GM19467 (cell line): ENCODE measurements at regions not wholly inside any gene's neighbourhood (a gene's known extent, or its start where the extent isn't known, plus 50 kb on each side); places are given as distances from the start of the nearest gene placed in this dataset.
"Not testable (repeated sequence)": the region's sequence is repeated elsewhere in the genome, so short reads cannot be mapped to it uniquely, and the experiment has no call there.

Experiments used
- ATAC-seq: cut with Tn5 transposase; IDR thresholded peaks from one replicate; pipeline ENCODE4 v1.9.1; 2021; ENCODE audit warnings: mild to moderate bottlenecking, moderate library complexity; ENCODE audit not compliant: unreplicated experiment

DNA sequence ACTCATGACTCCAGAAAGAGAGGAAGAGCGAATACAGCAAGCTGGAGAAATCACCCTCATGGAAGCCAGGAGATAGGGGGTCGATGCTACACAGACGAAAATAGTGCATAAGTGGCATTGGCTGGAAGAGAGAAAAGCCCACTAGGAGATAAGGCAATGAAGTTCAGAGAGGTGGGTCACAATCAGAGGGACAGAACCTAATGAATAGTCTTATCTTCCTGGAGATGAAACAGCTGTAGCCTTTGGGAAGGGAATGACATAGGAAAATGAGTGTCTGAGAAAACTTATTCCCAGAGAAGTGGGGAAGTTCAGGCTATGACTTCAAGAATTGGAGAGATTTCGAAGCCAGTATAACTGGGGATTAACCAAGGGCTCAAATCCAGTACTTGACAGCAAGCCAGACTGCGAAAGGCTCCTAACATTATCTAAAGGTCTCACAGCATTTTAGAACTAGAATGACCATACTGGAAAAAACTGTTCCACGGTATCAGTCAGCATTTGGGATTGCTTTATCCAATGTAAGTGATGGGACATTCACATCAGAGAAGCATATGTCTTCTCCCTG, 211.1 kb downstream of the ZNF365 start:
- no peak for ATAC-seq

DNA sequence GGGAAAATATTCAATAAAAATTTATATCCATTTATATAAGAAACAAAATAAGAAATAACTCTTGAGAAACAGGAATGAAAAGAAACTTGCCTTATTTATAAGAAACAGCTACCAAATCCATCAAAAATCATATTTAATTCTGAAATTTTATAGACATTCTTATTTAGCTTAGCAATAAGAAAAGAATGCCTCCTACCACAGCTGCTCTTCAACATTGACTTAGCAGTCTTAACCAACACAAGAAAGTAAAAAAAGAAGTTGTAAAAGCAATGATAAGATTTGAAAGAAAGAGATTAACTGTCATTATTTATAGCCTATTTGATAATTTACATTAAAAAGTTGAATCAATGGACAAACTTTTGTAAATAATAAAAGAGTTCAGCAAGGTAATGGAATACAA, 212.8 kb downstream of the ZNF365 start:
- ATAC-seq: no peak

DNA sequence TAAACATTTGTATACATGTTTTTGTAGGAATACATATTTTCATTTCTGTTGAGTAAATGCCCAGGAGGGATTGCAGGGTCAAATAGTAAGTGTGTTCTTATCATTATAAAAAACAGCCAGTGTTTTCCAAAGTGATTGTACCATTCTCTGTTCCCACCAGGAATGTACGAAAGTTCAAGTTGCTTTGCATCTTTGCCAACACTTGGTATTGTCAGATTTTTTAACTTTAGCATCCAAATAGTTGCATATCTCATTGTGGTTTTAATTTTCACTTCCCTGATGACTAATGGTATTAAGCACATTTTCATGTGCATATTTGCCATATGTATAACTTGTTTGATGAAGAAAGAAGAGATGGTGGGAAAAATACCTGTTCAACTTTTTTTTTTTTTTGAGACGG, 213.9 kb downstream of the ZNF365 start:
- no peak for ATAC-seq

DNA sequence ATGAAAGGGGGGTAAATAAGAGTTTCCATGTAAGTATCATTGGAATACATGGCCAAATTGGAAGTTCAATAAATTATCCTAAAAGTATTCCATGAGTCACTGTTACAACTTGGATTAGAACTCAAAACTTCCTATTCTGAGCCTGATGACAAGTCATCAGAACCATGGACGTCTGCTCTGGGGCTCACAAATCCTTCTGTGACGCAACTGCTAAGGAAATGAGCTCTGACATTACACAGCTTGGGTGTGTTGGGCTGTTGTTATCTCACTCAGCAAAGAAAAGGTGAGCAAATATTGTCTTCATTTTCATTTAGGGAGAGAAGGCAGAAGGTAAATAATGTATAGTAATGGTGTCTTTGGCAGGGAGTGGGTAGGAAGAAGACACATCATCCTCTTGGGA, 214.8 kb upstream of the ADO start:
- ATAC-seq: no peak

DNA sequence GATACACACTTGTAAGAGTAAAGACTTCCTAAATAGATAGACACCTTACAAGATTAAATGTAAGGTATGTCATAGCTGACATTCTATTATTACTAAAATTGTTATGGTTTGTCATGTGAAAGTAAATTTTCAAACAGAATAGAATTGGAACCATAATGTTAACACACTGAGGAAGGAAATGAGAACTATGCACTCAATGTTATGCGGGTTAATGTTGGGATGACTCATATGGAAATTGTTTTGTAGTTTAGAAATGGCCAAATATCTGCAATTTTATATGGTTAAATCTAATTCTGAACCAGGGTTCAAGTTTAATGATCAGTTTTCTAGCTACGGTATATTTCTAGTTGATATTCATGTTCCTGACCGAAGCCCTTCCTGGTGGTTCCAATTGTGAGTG, 214.2 kb upstream of the ADO start:
- no peak for ATAC-seq

DNA sequence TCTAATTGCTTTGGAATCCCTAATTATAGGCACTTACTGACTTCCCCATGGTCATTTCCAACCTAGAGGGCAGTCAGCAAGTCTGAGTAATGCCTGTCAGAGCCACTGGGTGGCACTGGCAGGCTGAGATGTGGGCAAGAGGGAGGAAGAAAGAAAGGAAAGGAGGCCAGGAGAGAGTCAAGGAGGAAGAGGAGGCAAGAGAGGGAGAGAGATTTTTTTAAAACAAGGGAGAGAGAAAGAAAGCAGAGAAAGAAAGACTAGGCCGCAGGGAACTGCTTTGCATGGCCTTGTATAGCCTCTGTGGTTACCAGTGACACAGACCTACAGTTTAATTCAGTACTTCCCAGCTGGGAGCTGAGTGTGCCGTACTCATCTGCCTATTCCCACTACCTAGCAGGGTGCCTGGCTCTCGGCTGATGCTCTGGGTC, 210.4 kb upstream of the ADO start:
- ATAC-seq: peak; percentile 61

DNA sequence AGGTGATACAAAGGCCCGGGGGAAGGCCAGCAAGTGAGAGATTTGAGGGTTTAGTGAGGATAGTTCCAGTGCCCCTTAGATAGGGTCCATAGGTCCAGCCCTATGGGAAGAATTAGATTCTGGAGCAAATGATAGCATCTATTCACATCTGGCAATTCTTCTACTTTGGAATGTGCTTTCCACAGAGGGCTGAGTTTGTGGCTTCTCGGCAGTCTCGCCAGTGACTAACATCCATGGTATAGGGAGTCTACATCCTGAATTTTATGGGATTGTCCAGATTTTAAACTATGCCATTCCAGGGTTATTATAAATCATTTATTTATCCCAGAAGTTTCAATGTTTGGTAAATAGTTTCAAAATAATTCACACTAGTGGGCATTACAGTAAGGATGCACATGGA, 207.3 kb upstream of the ADO start:
- ATAC-seq: no peak

DNA sequence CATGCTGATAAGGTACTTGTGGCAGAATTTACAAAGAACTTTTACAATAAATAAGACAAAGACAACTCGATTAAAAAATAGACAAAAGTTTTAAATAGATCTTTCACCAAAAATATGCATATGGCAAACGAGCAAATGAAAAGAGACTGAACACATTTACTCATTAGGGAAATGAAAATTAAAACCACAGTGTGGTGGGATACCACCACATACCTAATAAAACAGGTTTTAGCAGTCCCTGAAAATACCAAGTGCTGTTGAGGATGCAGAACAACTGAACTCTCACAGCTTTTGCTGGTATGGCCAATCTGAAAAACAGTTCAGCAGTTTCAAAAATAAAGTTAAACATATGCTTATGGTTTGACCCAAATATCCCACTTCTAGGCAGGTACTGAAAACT, 205.4 kb upstream of the ADO start:
- ATAC-seq: no peak

DNA sequence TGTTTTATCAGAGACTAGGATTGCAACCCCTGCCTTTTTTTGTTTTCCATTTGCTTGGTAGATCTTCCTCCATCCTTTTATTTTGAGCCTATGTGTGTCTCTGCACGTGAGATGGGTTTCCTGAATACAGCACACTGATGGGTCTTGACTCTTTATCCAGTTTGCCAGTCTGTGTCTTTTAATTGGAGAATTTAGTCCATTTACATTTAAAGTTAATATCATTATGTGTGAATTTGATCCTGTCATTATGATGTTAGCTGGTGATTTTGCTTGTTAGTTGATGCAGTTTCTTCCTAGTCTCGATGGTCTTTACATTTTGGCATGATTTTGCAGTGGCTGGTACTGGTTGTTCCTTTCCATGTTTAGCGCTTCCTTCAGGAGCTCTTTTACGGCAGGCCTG, 198.0 kb upstream of the ADO start:
- ATAC-seq: not testable (repeated sequence)

DNA sequence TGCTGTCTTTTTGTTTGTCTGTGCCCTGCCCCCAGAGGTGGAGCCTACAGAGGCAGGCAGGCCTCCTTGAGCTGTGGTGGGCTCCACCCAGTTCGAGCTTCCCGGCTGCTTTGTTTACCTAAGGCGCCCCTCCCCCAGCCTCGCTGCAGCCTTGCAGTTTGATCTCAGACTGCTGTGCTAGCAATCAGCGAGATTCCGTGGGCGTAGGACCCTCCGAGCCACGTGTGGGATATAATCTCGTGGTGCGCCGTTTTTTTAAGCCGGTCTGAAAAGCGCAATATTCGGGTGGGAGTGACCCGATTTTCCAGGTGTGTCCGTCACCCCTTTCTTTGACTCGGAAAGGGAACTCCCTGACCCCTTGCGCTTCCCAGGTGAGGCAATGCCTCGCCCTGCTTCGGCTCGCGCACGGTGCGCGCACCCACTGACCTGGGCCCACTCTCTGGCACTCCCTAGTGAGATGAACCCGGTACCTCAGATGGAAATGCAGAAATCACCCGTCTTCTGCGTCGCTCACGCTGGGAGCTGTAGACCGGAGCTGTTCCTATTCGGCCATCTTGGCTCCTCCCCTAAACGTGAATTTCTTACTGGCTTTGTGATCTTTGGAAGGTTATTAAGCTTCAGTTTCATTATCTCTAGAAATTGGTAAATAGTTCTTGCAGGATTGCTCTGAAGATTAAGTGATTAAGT, 196.2 kb upstream of the ADO start:
- not testable (repeated sequence) for ATAC-seq

DNA sequence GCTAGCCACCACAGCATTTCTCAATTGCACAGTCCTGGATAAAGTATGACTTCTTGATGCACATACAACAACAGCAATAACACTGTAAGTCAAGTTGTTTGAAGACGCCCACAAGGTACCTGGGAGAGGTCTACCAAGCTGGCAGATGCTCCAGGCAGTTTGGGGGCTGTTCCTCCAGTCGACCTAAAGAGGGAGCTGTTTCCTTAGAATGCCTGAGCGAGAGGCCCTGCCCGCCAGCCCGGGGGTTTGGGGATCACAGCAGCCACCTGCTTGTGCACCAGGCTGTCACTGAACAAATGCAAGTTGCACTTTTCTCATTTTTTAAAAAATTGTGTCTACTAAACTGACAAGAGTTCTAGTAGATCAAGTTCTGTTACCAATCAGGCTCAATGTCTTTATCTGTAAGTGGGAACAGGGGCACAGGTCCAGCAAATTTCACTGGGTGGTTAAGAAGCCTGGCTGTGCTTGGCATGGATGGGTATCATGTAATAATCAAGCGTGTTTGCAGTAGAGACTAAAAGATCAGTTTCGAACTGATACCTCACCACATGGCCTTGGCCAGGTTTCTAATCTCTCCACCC, 193.8 kb upstream of the ADO start:
- ATAC-seq: peak; percentile 65

DNA sequence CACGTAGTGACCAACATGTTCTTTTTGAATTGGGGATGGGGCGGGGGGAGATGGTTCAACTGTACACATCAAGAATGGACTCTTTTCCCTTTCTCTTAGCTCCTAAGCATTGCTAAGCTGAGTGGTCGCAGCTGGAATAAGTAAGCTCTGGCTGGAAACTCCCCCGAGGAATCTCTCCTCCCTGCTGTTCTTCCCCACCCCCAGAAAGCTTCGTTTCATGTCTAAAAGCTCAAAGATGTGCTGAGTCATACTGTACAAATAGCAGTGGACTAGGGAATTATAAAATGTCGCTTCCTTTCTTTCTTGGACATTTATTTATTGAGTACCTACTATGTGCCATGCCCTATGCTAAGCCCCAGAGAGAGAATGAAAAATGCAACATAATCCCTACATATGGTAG, 191.1 kb upstream of the ADO start:
- ATAC-seq: no peak

DNA sequence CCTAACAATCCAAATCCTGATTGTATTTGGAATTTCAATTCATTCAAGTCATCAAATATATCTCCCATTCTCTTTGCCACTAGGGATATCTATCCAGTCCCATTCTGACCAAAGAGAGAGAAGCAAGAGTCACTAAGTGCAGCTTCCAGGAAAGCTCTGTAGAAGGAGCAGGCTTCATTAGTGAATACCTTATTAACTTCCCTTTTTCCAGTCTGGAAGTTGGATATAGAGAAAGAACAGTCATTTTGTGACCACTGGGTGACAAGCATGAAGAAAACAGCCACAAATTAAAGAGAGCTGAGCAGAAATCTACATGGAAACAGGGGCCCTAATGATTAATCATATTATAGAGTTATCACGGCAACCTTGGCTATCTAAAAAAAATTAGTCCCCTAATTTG, 190.7 kb upstream of the ADO start:
- ATAC-seq: no peak

DNA sequence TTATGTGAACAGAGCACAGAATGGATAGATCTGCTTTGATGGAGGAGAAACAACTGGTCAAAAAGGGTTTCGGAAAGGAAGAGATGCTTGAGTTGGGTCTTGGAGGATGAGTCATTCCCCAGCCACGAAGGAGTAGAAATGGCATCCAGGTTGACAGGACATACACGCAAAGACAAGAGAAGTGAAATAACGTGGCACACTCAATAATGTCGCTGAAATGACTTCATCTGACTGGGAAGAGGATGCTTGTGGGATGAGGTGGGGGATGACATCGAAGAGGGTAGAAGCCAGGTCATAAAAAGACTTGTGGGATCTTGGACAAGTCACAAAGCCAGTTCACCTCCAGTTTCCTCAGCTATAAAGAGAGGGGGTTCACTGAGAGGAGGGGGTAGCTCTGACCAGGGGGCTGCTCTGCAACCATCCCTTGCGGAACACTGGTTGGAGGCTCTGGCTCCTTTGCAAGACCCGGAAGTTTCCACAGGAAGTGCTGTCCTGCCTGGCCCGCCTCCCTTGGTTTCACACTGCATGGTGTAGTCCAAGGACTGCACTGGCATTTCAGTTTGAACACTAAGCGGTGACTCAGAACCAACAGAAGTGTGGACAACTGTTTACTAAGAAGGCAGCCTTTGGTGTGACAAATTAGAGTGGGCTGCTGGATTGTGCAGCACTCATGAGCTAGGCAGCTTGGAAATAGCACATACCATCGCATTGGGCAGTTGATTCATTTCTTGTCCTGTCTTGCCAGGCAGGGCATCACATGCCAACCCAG, 189.9 kb upstream of the ADO start:
- peak; percentile 43 for ATAC-seq

DNA sequence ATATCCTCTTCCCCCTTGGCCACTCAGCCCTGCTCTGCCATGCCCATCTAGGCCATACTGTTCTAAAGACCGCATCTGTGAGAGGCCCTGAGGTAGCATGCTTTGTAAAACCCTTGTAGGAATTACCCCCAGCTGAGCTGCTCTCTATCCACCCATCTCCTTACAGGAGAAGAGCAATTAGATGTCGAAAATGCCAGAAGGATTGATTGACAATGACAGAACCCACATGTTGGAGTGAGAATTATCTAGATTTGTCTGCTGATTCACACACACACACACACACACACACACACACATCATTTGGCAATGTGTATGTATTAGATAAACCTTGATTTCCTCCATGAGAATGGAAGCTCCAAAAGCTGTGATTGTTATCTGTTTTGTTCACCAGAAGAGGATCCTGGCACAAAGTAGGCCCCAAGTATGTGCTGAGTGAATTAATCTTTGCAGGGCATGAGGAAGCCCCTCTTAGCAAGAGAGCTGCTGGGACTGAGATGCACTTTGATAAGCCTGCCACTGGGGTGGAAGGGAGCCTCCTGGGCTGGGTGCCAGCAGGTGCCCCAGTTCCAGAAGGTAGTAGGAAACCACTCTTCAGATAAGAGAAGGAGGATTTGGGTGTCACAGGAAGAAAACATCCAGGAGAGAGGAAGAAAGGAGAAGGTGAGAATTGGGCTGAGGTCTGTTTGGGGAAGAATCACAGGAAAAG, 187.5 kb upstream of the ADO start:
- ATAC-seq: no peak

DNA sequence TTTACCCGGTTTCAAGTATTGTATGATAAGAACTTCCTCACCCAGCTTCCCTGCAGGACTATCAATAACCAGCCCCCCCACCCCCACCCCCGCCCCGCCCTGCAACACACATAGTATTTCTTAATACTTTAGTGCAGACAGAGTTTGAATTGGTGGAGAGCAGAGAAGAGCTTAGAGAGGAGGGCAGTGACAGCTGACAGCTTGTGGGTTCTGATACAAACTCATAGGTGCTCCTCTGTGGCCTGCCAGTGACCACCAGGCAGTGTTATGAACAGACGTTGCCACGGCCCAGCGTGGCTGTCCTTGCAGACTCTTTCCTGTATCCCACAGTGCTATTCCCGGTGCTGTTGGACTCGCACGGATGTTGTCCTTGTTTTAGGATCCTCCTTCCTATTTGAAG, 186.9 kb upstream of the ADO start:
- ATAC-seq: no peak

DNA sequence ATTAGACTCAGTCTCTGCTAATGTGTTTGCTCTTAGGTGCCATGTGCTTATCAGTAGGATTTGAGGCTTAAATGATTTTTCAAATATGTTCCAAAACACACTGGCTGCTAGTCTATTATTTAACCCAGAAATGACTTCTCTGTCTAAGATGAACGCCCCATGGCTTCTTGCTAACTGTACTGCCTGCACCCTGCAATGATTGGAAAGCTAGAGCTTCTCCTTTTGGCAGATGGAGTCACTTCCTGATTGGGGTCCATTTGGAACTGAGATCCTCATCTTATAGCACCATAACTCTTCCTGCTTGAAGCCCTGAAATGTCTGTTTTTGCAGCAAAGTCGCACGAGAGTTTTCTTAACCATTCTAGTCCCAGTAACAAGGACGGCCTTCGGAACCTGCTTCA, 186.5 kb upstream of the ADO start:
- ATAC-seq: no peak

DNA sequence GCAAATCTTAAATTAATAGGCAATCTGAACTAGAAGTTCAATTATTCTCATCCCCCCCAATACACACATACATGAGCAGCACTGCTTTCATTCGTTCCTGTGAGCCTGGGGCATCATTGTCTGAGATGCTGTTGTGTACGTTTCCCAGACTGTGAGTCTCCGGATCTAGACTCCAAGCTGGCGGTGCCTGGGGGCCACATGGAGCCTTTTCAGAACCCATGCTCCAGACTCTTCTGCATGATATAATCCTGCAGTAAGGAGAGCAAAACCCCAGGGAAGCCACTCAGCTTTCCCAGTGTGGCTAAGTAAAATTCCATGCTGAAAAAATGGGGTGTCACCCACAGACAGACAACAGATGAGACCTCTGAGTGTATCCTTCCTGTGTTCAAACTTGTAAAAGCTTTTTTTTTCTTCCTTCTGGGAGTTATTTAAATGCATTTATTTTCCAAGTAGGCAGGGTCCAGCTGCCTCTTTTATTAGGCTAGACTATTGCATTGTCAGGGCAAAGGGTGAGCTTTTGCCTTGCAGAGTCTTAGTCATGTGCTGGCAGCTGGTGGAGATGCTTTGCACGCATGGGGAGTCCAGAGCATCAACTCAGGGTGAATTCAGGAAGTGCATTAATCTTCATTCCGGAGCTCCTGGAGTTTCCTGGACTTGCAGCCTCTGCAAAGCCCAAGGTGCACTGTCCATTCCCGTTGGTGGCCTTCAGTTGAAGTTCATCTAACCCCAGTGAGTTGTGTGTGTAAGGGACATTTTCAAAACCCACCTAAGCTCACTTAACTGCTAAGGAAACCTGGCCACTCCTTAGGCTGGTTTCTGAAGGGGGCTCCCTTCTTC, 185.7 kb upstream of the ADO start:
- ATAC-seq: no peak

DNA sequence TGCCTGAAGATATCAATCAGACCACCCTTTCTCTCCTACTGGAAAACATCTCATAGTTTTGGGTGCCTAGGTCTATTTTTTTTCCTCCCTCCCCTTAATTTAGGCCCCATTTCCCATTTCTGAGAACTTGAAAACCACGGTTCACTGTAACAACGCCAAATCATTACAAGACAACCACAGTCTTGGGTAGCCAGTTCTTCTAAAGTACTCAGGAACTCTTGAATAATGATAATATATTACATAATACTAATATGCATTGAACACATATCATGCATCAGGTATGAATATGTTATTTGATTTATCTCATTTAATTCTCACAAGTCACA, 185.1 kb upstream of the ADO start:
- ATAC-seq: no peak

DNA sequence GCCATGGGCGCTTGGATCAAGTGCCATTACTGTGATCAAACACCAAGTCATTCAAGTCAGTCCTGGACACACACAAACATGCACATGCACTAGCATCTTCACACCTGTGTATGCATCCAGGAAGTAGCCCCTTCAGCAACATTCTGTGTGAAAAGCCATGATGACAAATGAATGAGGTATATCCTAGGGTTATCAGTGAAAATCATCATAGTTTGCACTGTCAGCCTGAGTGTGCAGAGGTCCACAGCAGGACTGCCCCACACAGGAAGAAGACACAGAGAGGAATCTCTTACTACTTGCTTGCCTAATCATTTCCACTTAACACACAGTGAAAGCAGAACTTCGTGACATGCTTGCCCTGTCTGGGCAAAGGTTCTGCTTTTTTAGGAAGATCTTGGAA, 184.0 kb upstream of the ADO start:
- ATAC-seq: no peak

DNA sequence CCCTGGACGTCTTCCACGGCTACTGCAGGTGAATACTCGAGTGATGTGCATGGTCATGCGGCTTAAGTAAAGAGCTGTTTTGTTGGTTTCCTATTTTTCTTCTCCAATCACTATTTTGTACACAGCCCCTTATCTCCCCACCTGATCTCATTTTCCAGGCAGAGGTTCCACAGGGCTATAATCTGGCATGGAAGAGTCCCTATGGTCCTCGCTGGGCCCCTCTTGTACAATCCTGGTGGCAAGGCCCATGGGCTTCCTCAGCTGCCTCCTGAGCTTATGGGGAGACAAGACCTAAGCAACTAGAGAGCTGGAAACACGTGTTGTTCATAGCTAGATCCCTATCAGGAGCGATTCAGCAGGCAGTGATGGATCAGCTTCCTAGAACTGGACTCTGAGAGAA, 181.3 kb upstream of the ADO start:
- ATAC-seq: no peak
